PFSK-1 (cell line): ENCODE measurements at regions not wholly inside any gene's neighbourhood (a gene's known extent, or its start where the extent isn't known, plus 50 kb on each side); places are given as distances from the start of the nearest gene placed in this dataset.

Source experiments
- FOXP2 ChIP-seq: optimal IDR thresholded peaks from 2 replicates; pipeline ENCODE3; 2011; ENCODE audit warnings: borderline replicate concordance, control low read depth, inconsistent platforms; ENCODE audit not compliant: insufficient read depth; ENCODE audit errors: extremely low read length, extremely low read depth
- POLR2AphosphoS5 ChIP-seq: IDR thresholded peaks from 2 replicates; pipeline ENCODE4 v1.6.1; 2012; ENCODE audit warnings: low read depth, mild to moderate bottlenecking, control low read depth, low read length, moderate library complexity
- REST ChIP-seq, 2 experiments: IDR thresholded peaks; 2 replicates each; pipeline versions ENCODE4 v1.6.1 to v1.8.0; 2011 to 2012; ENCODE audit warnings: low read depth in 2 of 2, low read length in 2 of 2, control low read depth in 1 of 2, inconsistent platforms in 1 of 2, mild to moderate bottlenecking in 1 of 2, moderate library complexity in 1 of 2; ENCODE audit not compliant: insufficient read depth in 1 of 2
- SIN3A ChIP-seq: IDR thresholded peaks from 2 replicates; pipeline ENCODE4 v1.6.1; 2012; ENCODE audit warnings: mild to moderate bottlenecking, low read length, moderate library complexity, borderline replicate concordance; ENCODE audit not compliant: insufficient read depth
- TAF1 ChIP-seq: IDR thresholded peaks from 2 replicates; pipeline ENCODE4 v1.6.1; 2012; ENCODE audit warnings: low read length, control low read depth, borderline replicate concordance; ENCODE audit not compliant: insufficient read depth

- TF ChIP-seq FOXP2 (no peak), POLR2AphosphoS5 (no peak), SIN3A (no peak), TAF1 (no peak), REST (IDR thresholded peaks at IDR 0.05; ENCODE audit: insufficient read depth in 1 of 2, low read depth in 2 of 2, low read length in 2 of 2) (no peak)
These were observed 354.2 kb upstream of the ACVR2A start for GRCh38 chr2:147490401-147491261.

GRCh38 chr2:147488472-147488871 lies 356.4 kb upstream of the ACVR2A start:
- TF ChIP-seq SIN3A (no peak), POLR2AphosphoS5 (no peak), TAF1 (no peak), REST (IDR thresholded peaks at IDR 0.05; ENCODE audit: insufficient read depth in 1 of 2, low read depth in 2 of 2, low read length in 2 of 2) (no peak), FOXP2 (no peak)

GRCh38 chr2:147487978-147488289 lies 356.9 kb upstream of the ACVR2A start:
- no peak for TF ChIP-seq POLR2AphosphoS5
- no peak for TF ChIP-seq REST (IDR thresholded peaks at IDR 0.05; ENCODE audit: insufficient read depth in 1 of 2, low read depth in 2 of 2, low read length in 2 of 2)
- no peak for TF ChIP-seq FOXP2
- TF ChIP-seq TAF1 = no peak
- no peak for TF ChIP-seq SIN3A

GRCh38 chr2:147487286-147487977 lies 357.4 kb upstream of the ACVR2A start:
- TF ChIP-seq TAF1 (no peak), SIN3A (no peak), REST (IDR thresholded peaks at IDR 0.05; ENCODE audit: insufficient read depth in 1 of 2, low read depth in 2 of 2, low read length in 2 of 2) (no peak), POLR2AphosphoS5 (no peak), FOXP2 (no peak)
